Left colon (tissue), 2 donors: ENCODE measurements at regions not wholly inside any gene's neighbourhood (a gene's known extent, or its start where the extent isn't known, plus 50 kb on each side); places are given as distances from the start of the nearest gene placed in this dataset.

ENCODE experiments used
- ATAC-seq: fragments of 200-7000 bp; cut with Tn5 transposase; one replicate; pipeline ENCODE4 v1.9.1; 2020; ENCODE audit warnings: mild to moderate bottlenecking, moderate library complexity
- DNase-seq, 2 donors: peaks; one replicate each; pipeline ENCODE4 v3.0.0-alpha.2; 2020
- intact Hi-C, 2 donors: fragments of 100-400 bp; cut with DNase I in 1 of 2; cut with micrococcal nuclease in 1 of 2; formaldehyde crosslinking; loops; one replicate each; pipeline versions ENCODE4 v1.11.2 to v1.14.0; 2022; cut with DNase I, micrococcal nuclease
- donor health status: DM: no; HTN: no; CAD: no.
- donor health status: DM: yes; HTN: yes; CAD: no.

- intact Hi-C loops: no loop called here
- ATAC-seq (no peak), DNase-seq (no peak)
Measured at GRCh38 chr2:8157621-8158430, 524.0 kb upstream of the ID2 start.

- no peak for ATAC-seq
- intact Hi-C loops: no loop called here
- no peak for DNase-seq
Measured at GRCh38 chr2:8158711-8159110, 523.1 kb upstream of the ID2 start.

- ATAC-seq (no peak), DNase-seq (no peak)
- intact Hi-C loops: no loop called here
Measured at GRCh38 chr2:8159211-8159965, 522.5 kb upstream of the ID2 start.

GRCh38 chr2:8159966-8160603 is 521.8 kb upstream of the ID2 start:
- ATAC-seq (no peak), DNase-seq (no peak)
- intact Hi-C loops: no loop called here

GRCh38 chr2:8160959-8161358 is 520.9 kb upstream of the ID2 start:
- no peak for ATAC-seq
- no peak for DNase-seq
- intact Hi-C loops: no loop called here

GRCh38 chr2:8162552-8162951 is 519.3 kb upstream of the ID2 start:
- DNase-seq: peak in 1 of 2 donors; percentile 56
- no peak for ATAC-seq
- intact Hi-C loops: no loop called here

GRCh38 chr2:8165550-8165949 is 516.3 kb upstream of the ID2 start:
- intact Hi-C loops: no loop called here
- no peak for ATAC-seq
- no peak for DNase-seq

- no peak for ATAC-seq
- no peak for DNase-seq
- intact Hi-C loops: no loop called here
Measured at GRCh38 chr2:8168022-8168717, 513.7 kb upstream of the ID2 start.

- no peak for DNase-seq
- intact Hi-C loops: no loop called here
- ATAC-seq: no peak
Measured at GRCh38 chr2:8168876-8169424, 512.9 kb upstream of the ID2 start.

- DNase-seq: no peak
- no peak for ATAC-seq
- intact Hi-C loops: no loop called here
Measured at GRCh38 chr2:8169443-8169842, 512.4 kb upstream of the ID2 start.

GRCh38 chr2:8170552-8171327 is 511.1 kb upstream of the ID2 start:
- DNase-seq: no peak
- intact Hi-C loops: no loop called here
- ATAC-seq: no peak

- DNase-seq (no peak), ATAC-seq (no peak)
- intact Hi-C loops: no loop called here
Measured at GRCh38 chr2:8171608-8172007, 510.2 kb upstream of the ID2 start.

- ATAC-seq (no peak), DNase-seq (no peak)
- intact Hi-C loops: no loop called here
Measured at GRCh38 chr2:8172661-8173060, 509.2 kb upstream of the ID2 start.

- intact Hi-C loops: no loop called here
- no peak for ATAC-seq
- no peak for DNase-seq
Measured at GRCh38 chr2:8174641-8175257, 507.1 kb upstream of the ID2 start.

- intact Hi-C loops: no loop called here
- ATAC-seq (peak; percentile 45), DNase-seq (no peak)
Measured at GRCh38 chr2:8176887-8177286, 505.0 kb upstream of the ID2 start.

- DNase-seq: no peak
- intact Hi-C loops: no loop called here
- ATAC-seq: no peak
Measured at GRCh38 chr2:8177566-8177965, 504.3 kb upstream of the ID2 start.

GRCh38 chr2:8178911-8179310 is 502.9 kb upstream of the ID2 start:
- DNase-seq (no peak), ATAC-seq (no peak)
- intact Hi-C loops: no loop called here

GRCh38 chr2:8189316-8189715 is 492.5 kb upstream of the ID2 start:
- intact Hi-C loops: no loop called here
- ATAC-seq: no peak
- no peak for DNase-seq
